ENCODE measurements at regions not wholly inside any gene's neighbourhood (a gene's known extent, or its start where the extent isn't known, plus 50 kb on each side); places are given as distances from the start of the nearest gene placed in this dataset.
"Not testable (repeated sequence)": the region's sequence is repeated elsewhere in the genome, so short reads cannot be mapped to it uniquely, and the experiment has no call there.

GRCh38 chr16:13478991-13479390, 441.0 kb upstream of the ERCC4 start:
- in situ Hi-C loops (cut with MboI; ENCODE audit: low pct_unique_long_range_greater_than_20kb, low sequenced_read_pairs, unreplicated experiment): no loop called here
- DNase-seq (ENCODE audit: low spot score): no peak
- no peak for TF ChIP-seq CTCF (IDR thresholded peaks at IDR 0.05; ENCODE audit: extremely low read depth, insufficient read depth, missing control alignments)

- no peak for TF ChIP-seq CTCF (IDR thresholded peaks at IDR 0.05; ENCODE audit: extremely low read depth, insufficient read depth, missing control alignments)
- in situ Hi-C loops (cut with MboI; ENCODE audit: low pct_unique_long_range_greater_than_20kb, low sequenced_read_pairs, unreplicated experiment): no loop called here
- no peak for DNase-seq (ENCODE audit: low spot score)
Measured at GRCh38 chr16:13479549-13479948, 440.4 kb upstream of the ERCC4 start.

- in situ Hi-C loops (cut with MboI; ENCODE audit: low pct_unique_long_range_greater_than_20kb, low sequenced_read_pairs, unreplicated experiment): no loop called here
- no peak for DNase-seq (ENCODE audit: low spot score)
- no peak for TF ChIP-seq CTCF (IDR thresholded peaks at IDR 0.05; ENCODE audit: extremely low read depth, insufficient read depth, missing control alignments)
Measured at GRCh38 chr16:13480801-13481200, 439.2 kb upstream of the ERCC4 start.

GRCh38 chr16:13483121-13483520, 436.8 kb upstream of the ERCC4 start:
- in situ Hi-C loops (cut with MboI; ENCODE audit: low pct_unique_long_range_greater_than_20kb, low sequenced_read_pairs, unreplicated experiment): no loop called here
- TF ChIP-seq CTCF (IDR thresholded peaks at IDR 0.05; ENCODE audit: extremely low read depth, insufficient read depth, missing control alignments): no peak
- no peak for DNase-seq (ENCODE audit: low spot score)

- in situ Hi-C loops (cut with MboI; ENCODE audit: low pct_unique_long_range_greater_than_20kb, low sequenced_read_pairs, unreplicated experiment); DNase-seq (ENCODE audit: low spot score): not testable (repeated sequence)
Measured at GRCh38 chr16:13489416-13489815, 430.5 kb upstream of the ERCC4 start.

GRCh38 chr16:13492046-13492445, 427.9 kb upstream of the ERCC4 start:
- in situ Hi-C loops (cut with MboI; ENCODE audit: low pct_unique_long_range_greater_than_20kb, low sequenced_read_pairs, unreplicated experiment): no loop called here

More at GRCh38 chr16:13492046-13492445, 427.9 kb upstream of the ERCC4 start:
- no peak for TF ChIP-seq CTCF (IDR thresholded peaks at IDR 0.05; ENCODE audit: extremely low read depth, insufficient read depth, missing control alignments)
- no peak for DNase-seq (ENCODE audit: low spot score)
